ENCODE measurements at regions not wholly inside any gene's neighbourhood (a gene's known extent, or its start where the extent isn't known, plus 50 kb on each side); places are given as distances from the start of the nearest gene placed in this dataset.

GRCh38 chr20:59386809-59387208, 86.4 kb downstream of the EDN3 start (continued):
- TF ChIP-seq BCL11A (IDR thresholded peaks at IDR 0.05; ENCODE audit: low read depth in 2 of 2, low read length in 2 of 2): no peak
- no peak for TF ChIP-seq HDAC6 (IDR thresholded peaks at IDR 0.05; ENCODE audit: low read depth, low read length)
